ENCODE measurements at regions not wholly inside any gene's neighbourhood (a gene's known extent, or its start where the extent isn't known, plus 50 kb on each side); places are given as distances from the start of the nearest gene placed in this dataset.

DNA sequence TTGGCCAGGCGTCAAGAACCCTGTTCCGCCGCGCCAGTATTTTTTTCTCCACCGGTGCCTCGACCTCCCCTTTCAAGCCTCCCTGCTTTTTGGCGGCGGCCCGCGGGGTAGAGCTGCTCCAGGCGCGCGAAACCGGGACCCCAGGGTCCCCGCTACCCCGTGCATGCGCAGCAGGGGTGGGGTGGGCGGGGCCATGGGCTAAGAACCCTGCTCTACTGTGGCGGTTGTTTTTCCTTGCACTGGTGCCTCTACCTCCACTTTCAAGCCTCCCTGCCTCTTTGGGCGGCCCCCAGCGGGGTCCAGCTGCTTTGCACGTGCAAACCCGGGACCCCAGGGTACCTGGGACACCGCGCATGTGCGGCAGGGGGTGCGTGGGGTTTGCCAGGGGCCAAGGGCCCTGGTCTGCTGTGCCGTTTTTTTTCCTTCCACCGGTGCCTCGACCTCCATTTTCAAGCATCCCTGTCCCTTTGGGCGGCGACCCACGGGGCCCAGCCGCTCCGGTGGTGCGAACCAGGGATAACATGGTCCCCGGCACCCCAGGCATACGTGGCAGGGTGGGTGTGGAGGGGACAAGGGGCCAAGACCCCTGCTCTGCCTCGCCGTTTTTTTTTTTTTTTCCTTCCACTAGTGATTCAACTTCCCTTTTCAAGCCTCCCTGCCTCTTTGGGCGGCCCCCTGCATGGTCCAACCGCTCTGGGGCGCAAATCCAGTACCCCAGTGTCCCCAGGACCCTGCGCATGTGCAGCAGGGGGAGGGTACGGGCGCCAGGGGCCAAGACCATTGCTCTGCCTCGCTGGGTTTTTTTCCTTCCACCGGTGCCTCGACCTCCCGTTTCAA is 326.8 kb downstream of the ALG10 start:
- BruUV-seq (replicated peaks), result no TSS peak

DNA sequence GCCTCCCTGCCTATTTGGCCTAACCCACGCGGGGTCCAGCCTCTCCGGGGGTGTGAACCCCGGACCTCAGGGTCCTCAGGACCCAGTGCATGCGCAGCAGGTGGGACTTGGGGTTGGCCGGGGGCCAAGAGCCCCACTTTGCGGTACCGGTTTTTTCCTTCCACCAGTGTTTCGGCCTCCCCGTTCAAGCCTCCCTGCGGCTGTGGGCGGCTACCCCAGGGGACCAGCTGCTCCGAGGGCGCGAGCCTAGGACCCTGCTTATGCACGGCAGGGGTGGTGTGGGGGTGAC is 327.3 kb downstream of the ALG10 start:
- ChIA-PET RAD21 (ENCODE audit: unreplicated experiment) (no interaction called here), SMC1A (ENCODE audit: uncharacterized antibody, unreplicated experiment) (no interaction called here), POLR2A (no interaction called here), CTCF (no interaction called here)
- H3K4me1 ChIP-seq (ENCODE audit: control insufficient read depth, insufficient read depth, low read length), result no peaks in the 10 kb centered on the region
- WGBS (ENCODE audit: insufficient coverage, insufficient replicate concordance, low lambda C conversion rate, missing lambda C conversion rate), result 57% methylated on average over 14 of the region's 16 CpGs
- no TSS peak for BruUV-seq (replicated peaks)
- no peak for FAIRE-seq
- no peak for ATAC-seq
- no peak for DNase-seq (ENCODE audit: low read depth, low spot score)
- H3K27ac ChIP-seq (ENCODE audit: control insufficient read depth, insufficient read depth), result no peak overlapping the region
- H3K4me3 ChIP-seq, result no peak overlapping the region
- no peaks in the 10 kb centered on the region for H3K36me3 ChIP-seq (ENCODE audit: control insufficient read depth in 2 of 2, insufficient read depth in 2 of 2, low read length in 1 of 2)
- intact Hi-C loops (cut with micrococcal nuclease; ENCODE audit: unreplicated experiment), result no loop called here
- H3K9me3 ChIP-seq (replicated peaks; ENCODE audit: control insufficient read depth, insufficient read depth, low read length), result no peaks in the 10 kb centered on the region; the same call in 2 of the 3 replicates
- in situ Hi-C loops (cut with MboI), result no loop called here
- no peak overlapping the region for H3K4me2 ChIP-seq (ENCODE audit: control insufficient read depth, insufficient read depth)
- H4K20me1 ChIP-seq (ENCODE audit: control insufficient read depth, insufficient read depth), result no peaks in the 10 kb centered on the region
- H3K9ac ChIP-seq (ENCODE audit: control insufficient read depth, insufficient read depth, low read length), result no peak overlapping the region
- no peaks in the 10 kb centered on the region for H3K27me3 ChIP-seq (replicated peaks in 1 of 2; ENCODE audit: control insufficient read depth in 2 of 2, insufficient read depth in 2 of 2, low read length in 1 of 2)
- no peak overlapping the region for H2AFZ ChIP-seq (ENCODE audit: control insufficient read depth, low read depth, low read length)
- H3K79me2 ChIP-seq (ENCODE audit: control insufficient read depth, insufficient read depth, low read length), result no peaks in the 10 kb centered on the region
- TF ChIP-seq FOS (IDR thresholded peaks at IDR 0.05; ENCODE audit: borderline replicate concordance, extremely low read depth, insufficient read length), result no peak
- TF ChIP-seq ETV6 (conservative IDR thresholded peaks at IDR 0.05 in 1 of 2, IDR thresholded peaks at IDR 0.05 in 1 of 2; ENCODE audit: borderline replicate concordance in 1 of 2, low read depth in 1 of 2), result no peak
- TF ChIP-seq, protein P1, sequence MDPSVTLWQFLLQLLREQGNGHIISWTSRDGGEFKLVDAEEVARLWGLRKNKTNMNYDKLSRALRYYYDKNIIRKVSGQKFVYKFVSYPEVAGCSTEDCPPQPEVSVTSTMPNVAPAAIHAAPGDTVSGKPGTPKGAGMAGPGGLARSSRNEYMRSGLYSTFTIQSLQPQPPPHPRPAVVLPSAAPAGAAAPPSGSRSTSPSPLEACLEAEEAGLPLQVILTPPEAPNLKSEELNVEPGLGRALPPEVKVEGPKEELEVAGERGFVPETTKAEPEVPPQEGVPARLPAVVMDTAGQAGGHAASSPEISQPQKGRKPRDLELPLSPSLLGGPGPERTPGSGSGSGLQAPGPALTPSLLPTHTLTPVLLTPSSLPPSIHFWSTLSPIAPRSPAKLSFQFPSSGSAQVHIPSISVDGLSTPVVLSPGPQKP (IDR thresholded peaks at IDR 0.05; ENCODE audit: low read depth, low read length), result no peak
- no peak for TF ChIP-seq MYB (IDR thresholded peaks at IDR 0.05; ENCODE audit: borderline replicate concordance, low read depth, low read length)
- TF ChIP-seq FOXM1 (IDR thresholded peaks at IDR 0.05; ENCODE audit: low read depth, low read length), result no peak
- no peak for TF ChIP-seq GABPA (IDR thresholded peaks at IDR 0.05; ENCODE audit: low read depth)
- TF ChIP-seq SMARCA5 (IDR thresholded peaks at IDR 0.05), result no peak
- no peak for TF ChIP-seq ZZZ3 (IDR thresholded peaks at IDR 0.05; ENCODE audit: control insufficient read depth, insufficient read length, low read depth)
- no peak for TF ChIP-seq HCFC1 (IDR thresholded peaks at IDR 0.05; ENCODE audit: low read length)
- TF ChIP-seq, protein P2, sequence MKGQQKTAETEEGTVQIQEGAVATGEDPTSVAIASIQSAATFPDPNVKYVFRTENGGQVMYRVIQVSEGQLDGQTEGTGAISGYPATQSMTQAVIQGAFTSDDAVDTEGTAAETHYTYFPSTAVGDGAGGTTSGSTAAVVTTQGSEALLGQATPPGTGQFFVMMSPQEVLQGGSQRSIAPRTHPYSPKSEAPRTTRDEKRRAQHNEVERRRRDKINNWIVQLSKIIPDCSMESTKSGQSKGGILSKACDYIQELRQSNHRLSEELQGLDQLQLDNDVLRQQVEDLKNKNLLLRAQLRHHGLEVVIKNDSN (IDR thresholded peaks at IDR 0.05; ENCODE audit: borderline replicate concordance, extremely low read length, insufficient read depth, low read depth, low read length), result no peak
- no peak for TF ChIP-seq WRNIP1 (IDR thresholded peaks at IDR 0.05; ENCODE audit: borderline replicate concordance, low read depth, low read length)
- no peak for TF ChIP-seq TARDBP (IDR thresholded peaks at IDR 0.05; ENCODE audit: borderline replicate concordance)

More for the DNA sequence above, 326.8 kb downstream of the ALG10 start:
- Histone ChIP-seq H3K4me2 (ENCODE audit: control insufficient read depth, insufficient read depth) (no peak overlapping the region), H3K36me3 (ENCODE audit: control insufficient read depth in 2 of 2, insufficient read depth in 2 of 2, low read length in 1 of 2) (no peaks in the 10 kb centered on the region), H2AFZ (ENCODE audit: control insufficient read depth, low read depth, low read length) (no peak overlapping the region), H3K9me3 (replicated peaks; ENCODE audit: control insufficient read depth, insufficient read depth, low read length) (no peaks in the 10 kb centered on the region; the same call in 2 of the 3 replicates), H3K4me3 (no peak overlapping the region), H4K20me1 (ENCODE audit: control insufficient read depth, insufficient read depth) (no peaks in the 10 kb centered on the region), H3K9ac (ENCODE audit: control insufficient read depth, insufficient read depth, low read length) (no peak overlapping the region), H3K27me3 (replicated peaks in 1 of 2; ENCODE audit: control insufficient read depth in 2 of 2, insufficient read depth in 2 of 2, low read length in 1 of 2) (no peaks in the 10 kb centered on the region), H3K27ac (ENCODE audit: control insufficient read depth, insufficient read depth) (no peak overlapping the region), H3K4me1 (ENCODE audit: control insufficient read depth, insufficient read depth, low read length) (no peaks in the 10 kb centered on the region), H3K79me2 (ENCODE audit: control insufficient read depth, insufficient read depth, low read length) (no peaks in the 10 kb centered on the region)
- ChIA-PET POLR2A (no interaction called here), SMC1A (ENCODE audit: uncharacterized antibody, unreplicated experiment) (no interaction called here), CTCF (no interaction called here), RAD21 (ENCODE audit: unreplicated experiment) (no interaction called here)
- WGBS (ENCODE audit: insufficient coverage, insufficient replicate concordance, low lambda C conversion rate, missing lambda C conversion rate), result 32% methylated on average over 45 of the region's 50 CpGs
- no peak for FAIRE-seq
- no peak for ATAC-seq
- intact Hi-C loops (cut with micrococcal nuclease; ENCODE audit: unreplicated experiment) (no loop called here), in situ Hi-C loops (cut with MboI) (no loop called here)
- TF ChIP-seq PAX5 (IDR thresholded peaks at IDR 0.05; ENCODE audit: borderline replicate concordance, low read depth, low read length) (no peak), NRF1 (conservative IDR thresholded peaks at IDR 0.05; ENCODE audit: low read depth, low read length) (no peak), MTA3 (IDR thresholded peaks at IDR 0.05; ENCODE audit: borderline replicate concordance, low read length) (no peak), ZNF274 (IDR thresholded peaks at IDR 0.05; ENCODE audit: insufficient read depth, insufficient read length) (no peak)
- no peak for DNase-seq (ENCODE audit: low read depth, low spot score)
